GM13977 (cell line): ENCODE measurements at regions not wholly inside any gene's neighbourhood (a gene's known extent, or its start where the extent isn't known, plus 50 kb on each side); places are given as distances from the start of the nearest gene placed in this dataset.

Source experiments
- DNase-seq: peaks from one replicate; pipeline ENCODE4 v3.0.0; 2012; ENCODE audit warnings: low spot score
- CTCF ChIP-seq: IDR thresholded peaks from 2 replicates; pipeline ENCODE4 v1.5.1; 2012; ENCODE audit warnings: mild to moderate bottlenecking, control low read depth; ENCODE audit not compliant: insufficient read depth; ENCODE audit errors: extremely low read depth, missing control alignments
- in situ Hi-C: fragments of 300-500 bp; cut with MboI; formaldehyde crosslinking; loops from one replicate; pipeline ENCODE4 v1.12.0; 2022; ENCODE audit warnings: low sequenced_read_pairs, low pct_unique_long_range_greater_than_20kb, mixed read lengths, inconsistent platforms; ENCODE audit not compliant: unreplicated experiment

GRCh38 chr3:157566596-157566995, 63.4 kb upstream of the VEPH1 start:
- no peak for DNase-seq
- no peak for TF ChIP-seq CTCF
- in situ Hi-C loops = no loop called here

DNA sequence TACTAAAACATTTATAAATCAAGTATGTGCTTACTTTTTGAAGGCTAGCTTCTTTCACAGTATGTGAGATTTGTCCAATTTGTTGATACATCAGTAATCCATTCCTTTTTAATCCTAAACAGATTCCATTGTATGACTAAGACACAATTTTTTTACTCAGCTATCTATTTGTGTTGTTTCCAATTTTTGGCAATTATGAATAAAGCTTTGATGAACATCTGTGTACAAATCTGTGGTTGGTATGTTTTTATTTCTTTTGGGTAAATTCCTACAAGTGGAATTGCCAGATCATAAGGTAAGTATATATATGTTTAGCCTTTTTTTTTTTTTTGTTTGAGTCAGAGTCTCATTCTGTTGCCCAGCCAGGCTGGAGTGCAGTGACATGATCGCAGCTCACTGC, 56.2 kb upstream of the VEPH1 start:
- no peak for DNase-seq
- TF ChIP-seq CTCF = no peak
- in situ Hi-C loops = no loop called here
